IPS-18c (cell line): ENCODE measurements at regions not wholly inside any gene's neighbourhood (a gene's known extent, or its start where the extent isn't known, plus 50 kb on each side); places are given as distances from the start of the nearest gene placed in this dataset.

ENCODE experiments used
- H3K4me3 ChIP-seq: 2 replicates; pipeline ENCODE4 v1.7.0; 2013; ENCODE audit warnings: low read depth, mild to moderate bottlenecking, low read length, moderate library complexity; ENCODE audit not compliant: insufficient read depth
- H3K9me3 ChIP-seq: one replicate; pipeline ENCODE4 v1.6.1; 2013; ENCODE audit warnings: mild to moderate bottlenecking, low read length, moderate library complexity; ENCODE audit not compliant: control insufficient read depth, insufficient read depth

- Histone ChIP-seq H3K4me3 (no peak overlapping the region), H3K9me3 (no peaks in the 10 kb centered on the region)
These were observed 248.1 kb downstream of the EFNB2 start for GRCh38 chr13:106287351-106287750.

- no peaks in the 10 kb centered on the region for H3K9me3 ChIP-seq
- no peak overlapping the region for H3K4me3 ChIP-seq
These were observed 248.7 kb downstream of the EFNB2 start for GRCh38 chr13:106286811-106287210.

GRCh38 chr13:106284358-106284757, 251.1 kb downstream of the EFNB2 start:
- peaks cover under 1% of the 10 kb centered on the region for H3K9me3 ChIP-seq
- H3K4me3 ChIP-seq, result no peak overlapping the region

- H3K4me3 ChIP-seq, result no peak overlapping the region
- peaks cover 4% of the 10 kb centered on the region for H3K9me3 ChIP-seq
These were observed 254.0 kb downstream of the EFNB2 start for GRCh38 chr13:106281426-106281825.

GRCh38 chr13:106277484-106278154, 257.8 kb downstream of the EFNB2 start:
- Histone ChIP-seq H3K9me3 (peaks cover 4% of the 10 kb centered on the region), H3K4me3 (no peak overlapping the region)

- H3K4me3 ChIP-seq, result no peak overlapping the region
- peaks cover 4% of the 10 kb centered on the region for H3K9me3 ChIP-seq
These were observed 258.6 kb downstream of the EFNB2 start for GRCh38 chr13:106276876-106277275.

- H3K4me3 ChIP-seq, result no peak overlapping the region
- H3K9me3 ChIP-seq, result peaks cover 4% of the 10 kb centered on the region
These were observed 259.9 kb downstream of the EFNB2 start for GRCh38 chr13:106275446-106276032.

- H3K4me3 ChIP-seq, result no peak overlapping the region
- peaks cover 4% of the 10 kb centered on the region for H3K9me3 ChIP-seq
These were observed 260.8 kb downstream of the EFNB2 start for GRCh38 chr13:106274551-106275203.

GRCh38 chr13:106263801-106264200, 271.7 kb downstream of the EFNB2 start:
- peaks cover 4% of the 10 kb centered on the region for H3K9me3 ChIP-seq
- no peak overlapping the region for H3K4me3 ChIP-seq

GRCh38 chr13:106262886-106263285, 272.6 kb downstream of the EFNB2 start:
- no peak overlapping the region for H3K4me3 ChIP-seq

GRCh38 chr13:106261450-106261849, 274.0 kb downstream of the EFNB2 start:
- Histone ChIP-seq H3K4me3 (no peak overlapping the region), H3K9me3 (peaks cover 4% of the 10 kb centered on the region)

More at GRCh38 chr13:106262886-106263285, 272.6 kb downstream of the EFNB2 start:
- peaks cover 4% of the 10 kb centered on the region for H3K9me3 ChIP-seq

GRCh38 chr13:106260352-106260751, 275.1 kb downstream of the EFNB2 start:
- Histone ChIP-seq H3K9me3 (peaks cover 4% of the 10 kb centered on the region), H3K4me3 (no peak overlapping the region)

- Histone ChIP-seq H3K9me3 (peaks cover 4% of the 10 kb centered on the region), H3K4me3 (no peak overlapping the region)
These were observed 275.5 kb downstream of the EFNB2 start for GRCh38 chr13:106259928-106260327.

- H3K4me3 ChIP-seq, result no peak overlapping the region
- H3K9me3 ChIP-seq, result no peaks in the 10 kb centered on the region
These were observed 288.7 kb downstream of the EFNB2 start for GRCh38 chr13:106246666-106247188.

- Histone ChIP-seq H3K9me3 (no peaks in the 10 kb centered on the region), H3K4me3 (no peak overlapping the region)
These were observed 289.2 kb downstream of the EFNB2 start for GRCh38 chr13:106246242-106246641.

- Histone ChIP-seq H3K4me3 (no peak overlapping the region), H3K9me3 (no peaks in the 10 kb centered on the region)
These were observed 292.4 kb downstream of the EFNB2 start for GRCh38 chr13:106243011-106243565.

GRCh38 chr13:106241974-106242953, 293.2 kb downstream of the EFNB2 start:
- no peaks in the 10 kb centered on the region for H3K9me3 ChIP-seq
- no peak overlapping the region for H3K4me3 ChIP-seq
